CD14-positive monocyte (primary cell): ENCODE measurements at regions not wholly inside any gene's neighbourhood (a gene's known extent, or its start where the extent isn't known, plus 50 kb on each side); places are given as distances from the start of the nearest gene placed in this dataset.

Source experiments
- DNase-seq, 3 donors: peaks; one replicate each; pipeline ENCODE4 v3.0.0-alpha.2; 2011 to 2022
- H2AFZ ChIP-seq: 2 replicates; pipeline ENCODE4 v1.6.0; 2012; ENCODE audit warnings: mild to moderate bottlenecking, low read depth, low read length, inconsistent platforms; ENCODE audit not compliant: insufficient read depth, poor library complexity, severe bottlenecking
- H3K27ac ChIP-seq, 2 donors: 1 replicate in 1 of 2; 2 replicates in 1 of 2; pipeline ENCODE4 v1.5.1; 2012 to 2013; ENCODE audit warnings: low read length in 2 of 2, control low read depth in 1 of 2, inconsistent platforms in 1 of 2, low read depth in 1 of 2, mild to moderate bottlenecking in 1 of 2
- H3K27me3 ChIP-seq, 2 donors: one replicate each; pipeline versions ENCODE4 v1.6.0 to v1.6.1; 2011 to 2013; ENCODE audit warnings: low read length in 2 of 2; ENCODE audit not compliant: control insufficient read depth in 2 of 2, insufficient read depth in 2 of 2
- H3K36me3 ChIP-seq, 2 donors: replicated peaks in 1 of 2; 1 replicate in 1 of 2; 2 replicates in 1 of 2; pipeline versions ENCODE4 v1.5.1 to v1.6.1; 2012 to 2013; ENCODE audit warnings: low read length in 2 of 2, control low read depth in 1 of 2, inconsistent platforms in 1 of 2, mild to moderate bottlenecking in 1 of 2; ENCODE audit not compliant: insufficient read depth in 2 of 2, control insufficient read depth in 1 of 2
- H3K4me1 ChIP-seq, 2 donors: 1 replicate in 1 of 2; 2 replicates in 1 of 2; pipeline versions ENCODE4 v1.5.1 to v1.6.1; 2012 to 2013; ENCODE audit warnings: low read length in 2 of 2, control low read depth in 1 of 2, inconsistent platforms in 1 of 2, mild to moderate bottlenecking in 1 of 2, moderate library complexity in 1 of 2; ENCODE audit not compliant: insufficient read depth in 2 of 2, control insufficient read depth in 1 of 2
- H3K4me2 ChIP-seq: replicated peaks from 2 replicates; pipeline ENCODE3; 2012; ENCODE audit warnings: low read length, moderate library complexity, mild to moderate bottlenecking; ENCODE audit not compliant: poor library complexity, severe bottlenecking; ENCODE audit errors: extremely low read depth
- H3K4me3 ChIP-seq, 3 experiments: fragments of 200-600 bp in 1 of 3; sonication (generic) in 1 of 3; replicated peaks in 1 of 3; 1 replicate in 2 of 3; 2 replicates in 1 of 3; pipeline ENCODE4 v1.5.1; 2011 to 2013; ENCODE audit warnings: low read length in 3 of 3, mild to moderate bottlenecking in 3 of 3, control low read depth in 2 of 3, low read depth in 2 of 3, inconsistent platforms in 1 of 3, moderate library complexity in 1 of 3
- H3K79me2 ChIP-seq: 2 replicates; pipeline ENCODE4 v1.6.0; 2012; ENCODE audit warnings: mild to moderate bottlenecking, control low read depth, inconsistent platforms, low read length, moderate library complexity; ENCODE audit not compliant: insufficient read depth
- H3K9ac ChIP-seq: 2 replicates; pipeline ENCODE4 v1.6.0; 2017; ENCODE audit warnings: low read length, mild to moderate bottlenecking; ENCODE audit not compliant: insufficient read depth, poor library complexity, severe bottlenecking
- H3K9me3 ChIP-seq, 2 donors: replicated peaks in 1 of 2; 1 replicate in 1 of 2; 2 replicates in 1 of 2; pipeline versions ENCODE4 v1.5.1 to v1.6.1; 2012 to 2013; ENCODE audit warnings: low read length in 2 of 2, control low read depth in 1 of 2; ENCODE audit not compliant: control insufficient read depth in 1 of 2, insufficient read depth in 1 of 2
- H4K20me1 ChIP-seq: 2 replicates; pipeline ENCODE4 v1.6.0; 2012; ENCODE audit warnings: mild to moderate bottlenecking, low read length, control low read depth, moderate library complexity; ENCODE audit not compliant: insufficient read depth
- H3K27ac Mint-ChIP-seq, 7 donors: one replicate each; pipeline ENCODE4 v1.8.0; 2020; ENCODE audit warnings: mild to moderate bottlenecking in 7 of 7, mixed read lengths in 7 of 7, moderate library complexity in 6 of 7, inconsistent platforms in 2 of 7
- H3K27me3 Mint-ChIP-seq, 3 donors: one replicate each; pipeline ENCODE4 v1.8.0; 2021 to 2022; ENCODE audit warnings: low read depth in 3 of 3, mild to moderate bottlenecking in 3 of 3, mixed read lengths in 3 of 3, moderate library complexity in 3 of 3, inconsistent platforms in 1 of 3
- H3K36me3 Mint-ChIP-seq, 2 donors: one replicate each; pipeline ENCODE4 v1.8.0; 2020; ENCODE audit warnings: mixed read lengths in 2 of 2, inconsistent platforms in 1 of 2, mild to moderate bottlenecking in 1 of 2
- H3K4me1 Mint-ChIP-seq: one replicate; pipeline ENCODE4 v1.8.0; 2020; ENCODE audit warnings: mild to moderate bottlenecking, mixed read lengths
- H3K4me3 Mint-ChIP-seq, 2 donors: one replicate each; pipeline ENCODE4 v1.8.0; 2020; ENCODE audit warnings: mild to moderate bottlenecking in 2 of 2, mixed read lengths in 2 of 2, moderate library complexity in 1 of 2
- H3K9me3 Mint-ChIP-seq, 7 donors: one replicate each; pipeline ENCODE4 v1.8.0; 2020 to 2022; ENCODE audit warnings: mixed read lengths in 7 of 7, mild to moderate bottlenecking in 6 of 7, moderate library complexity in 6 of 7, inconsistent platforms in 2 of 7
- CTCF ChIP-seq: fragments of 200-600 bp; IDR thresholded peaks from one replicate; pipeline ENCODE4 v1.8.0; 2022; ENCODE audit warnings: antibody characterized with exemption, mild to moderate bottlenecking
- WGBS: methylation state at CpG from one replicate; pipeline ENCODE4 v1.1.5; 2013; ENCODE audit warnings: missing lambda C conversion rate; ENCODE audit not compliant: insufficient coverage; 5-methylcytosine and 5-hydroxymethylcytosine counted together
- intact Hi-C, 2 donors: fragments of 100-400 bp; cut with micrococcal nuclease; formaldehyde crosslinking; loops; one replicate each; pipeline versions ENCODE4 v1.15.0 to v1.15.1; 2023

DNA sequence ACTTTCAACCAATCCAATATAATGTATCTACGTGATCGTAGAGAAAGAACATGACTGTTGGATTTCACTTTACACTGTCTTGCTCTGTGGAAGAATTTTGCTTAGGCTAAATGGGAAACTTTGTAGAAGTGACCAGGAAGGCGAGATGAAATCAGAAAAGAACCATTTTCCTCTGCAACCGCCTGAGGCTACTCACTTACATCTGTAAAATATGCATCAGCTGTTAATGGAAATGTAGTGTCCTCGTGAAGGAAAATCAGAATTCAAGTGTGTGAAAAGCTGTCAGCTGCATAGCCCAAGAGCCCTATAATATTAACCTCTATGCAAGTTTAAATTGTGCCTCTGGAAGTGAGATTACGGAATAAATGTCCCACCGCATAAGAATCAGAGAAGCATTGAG lies 277.9 kb downstream of the C6orf118 start:
- Mint-ChIP-seq H3K27me3 (no peaks in the 10 kb centered on the region), H3K4me3 (no peak overlapping the region), H3K36me3 (no peaks in the 10 kb centered on the region), H3K9me3 (peaks cover 3 to 28% (median 13%) of the 10 kb centered on the region in 7 donors), H3K27ac (no peak overlapping the region), H3K4me1 (no peaks in the 10 kb centered on the region)
- Histone ChIP-seq H3K9ac (no peak overlapping the region), H3K4me3 (no peak overlapping the region), H3K27ac (no peak overlapping the region), H3K27me3 (no peaks in the 10 kb centered on the region), H2AFZ (no peak overlapping the region), H3K4me1 (no peaks in the 10 kb centered on the region), H3K79me2 (no peaks in the 10 kb centered on the region), H3K4me2 (no peak overlapping the region), H3K9me3 (peaks cover 25 to 31% of the 10 kb centered on the region in 2 donors), H3K36me3 (no peaks in the 10 kb centered on the region), H4K20me1 (no peaks in the 10 kb centered on the region)
- WGBS, result no CpG with 5 or more reads among the region's 7 CpGs
- intact Hi-C loops, result no loop called here
- TF ChIP-seq CTCF, result no peak
- DNase-seq, result no peak

GRCh38 chr6:165025040-165025439 lies 284.4 kb downstream of the C6orf118 start:
- no peaks in the 10 kb centered on the region for H3K27me3 Mint-ChIP-seq
- Histone ChIP-seq H3K79me2 (no peaks in the 10 kb centered on the region), H4K20me1 (no peaks in the 10 kb centered on the region), H3K27me3 (no peaks in the 10 kb centered on the region), H3K4me2 (no peak overlapping the region), H3K9ac (no peak overlapping the region), H3K9me3 (peaks cover 7 to 9% of the 10 kb centered on the region in 2 donors), H3K27ac (no peak overlapping the region), H3K4me1 (no peaks in the 10 kb centered on the region), H3K4me3 (no peak overlapping the region), H2AFZ (no peak overlapping the region), H3K36me3 (no peaks in the 10 kb centered on the region)
- intact Hi-C loops, result no loop called here
- WGBS, result no CpG with 5 or more reads among the region's 1 CpG
- H3K4me1 Mint-ChIP-seq, result no peaks in the 10 kb centered on the region
- TF ChIP-seq CTCF, result no peak
- H3K9me3 Mint-ChIP-seq, result peaks cover 0 to 19% (median 3%) of the 10 kb centered on the region in 7 donors
- DNase-seq, result no peak
- no peak overlapping the region for H3K27ac Mint-ChIP-seq
- no peaks in the 10 kb centered on the region for H3K36me3 Mint-ChIP-seq
- H3K4me3 Mint-ChIP-seq, result no peak overlapping the region
